NCI-H2227 (cell line): ENCODE measurements at regions not wholly inside any gene's neighbourhood (a gene's known extent, or its start where the extent isn't known, plus 50 kb on each side); places are given as distances from the start of the nearest gene placed in this dataset.
A peak's percentile ranks its signal among the peaks of the same experiment; 100 is the strongest.
"Not testable (repeated sequence)": the region's sequence is repeated elsewhere in the genome, so short reads cannot be mapped to it uniquely, and the experiment has no call there.

Source experiments
- DNase-seq: peaks from one replicate; lab custom pipeline; 2025; ENCODE audit not compliant: unreplicated experiment; lab: John Stamatoyannopoulos, UW

DNA sequence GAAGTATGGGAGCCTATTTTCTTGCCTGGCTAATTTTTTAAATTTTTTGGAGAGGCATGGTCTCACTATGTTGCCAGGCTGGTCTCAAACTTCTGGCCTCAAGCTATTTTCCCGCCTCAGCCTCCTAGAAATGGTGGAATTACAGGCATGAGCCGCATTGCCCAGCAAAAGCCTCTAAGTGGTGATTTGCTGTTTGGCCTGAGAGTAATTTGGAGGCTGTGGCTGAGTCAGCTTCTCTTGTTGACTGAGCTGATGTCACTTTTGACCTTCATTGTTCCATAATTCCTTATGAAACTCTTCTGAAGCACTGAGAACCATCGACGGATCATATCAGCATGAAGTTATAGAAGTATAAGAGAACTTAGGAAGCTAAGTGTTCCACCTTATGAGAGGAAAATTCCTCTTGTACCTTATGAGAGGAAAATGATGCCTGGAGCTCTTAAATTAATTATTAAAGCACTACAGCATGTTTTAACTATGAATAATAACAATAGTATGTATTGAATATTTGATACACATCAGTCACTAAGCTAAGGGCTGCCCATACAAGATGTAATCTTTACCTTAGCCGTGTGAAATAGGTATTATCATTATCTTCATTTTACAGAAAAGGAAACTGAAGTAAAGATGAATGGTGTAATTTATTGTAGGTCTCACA, 220.8 kb upstream of the MON1B start:
- peak; percentile 18 for DNase-seq

DNA sequence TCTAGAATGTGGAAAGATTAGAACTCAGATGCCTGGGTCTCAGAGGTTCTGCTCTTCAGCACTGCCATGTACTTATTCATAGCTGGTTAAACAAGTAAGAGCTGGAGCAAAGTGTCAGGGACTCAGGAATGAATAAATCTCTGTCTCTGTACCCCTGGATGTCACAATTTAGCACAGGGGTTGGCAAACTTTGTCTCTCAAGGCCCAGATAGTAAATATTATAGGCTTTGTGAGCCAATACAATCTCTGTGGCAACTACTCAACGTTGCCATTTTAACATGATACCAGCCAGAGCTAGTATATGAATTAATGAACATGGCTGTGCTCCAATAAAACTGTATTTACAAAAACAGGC, 220.3 kb upstream of the MON1B start:
- DNase-seq: no peak

DNA sequence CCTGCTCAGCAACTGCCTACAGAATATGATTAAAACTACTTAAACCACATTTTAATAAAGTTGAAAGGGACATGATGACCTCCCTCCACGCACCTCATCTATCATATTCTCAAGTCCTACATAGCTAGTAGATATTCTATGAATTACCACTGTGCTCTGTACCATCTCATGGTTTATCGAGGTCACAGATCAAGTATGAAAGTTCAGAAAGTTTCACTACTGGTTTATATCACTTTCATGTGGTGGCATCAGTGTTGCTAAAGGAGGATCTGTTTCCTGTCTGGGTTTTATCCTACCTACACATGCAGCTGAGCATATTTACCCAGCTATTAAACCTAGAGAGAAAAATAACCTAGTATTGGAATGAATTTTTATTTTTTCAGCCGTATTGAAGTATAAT, 214.9 kb upstream of the MON1B start:
- DNase-seq: no peak

DNA sequence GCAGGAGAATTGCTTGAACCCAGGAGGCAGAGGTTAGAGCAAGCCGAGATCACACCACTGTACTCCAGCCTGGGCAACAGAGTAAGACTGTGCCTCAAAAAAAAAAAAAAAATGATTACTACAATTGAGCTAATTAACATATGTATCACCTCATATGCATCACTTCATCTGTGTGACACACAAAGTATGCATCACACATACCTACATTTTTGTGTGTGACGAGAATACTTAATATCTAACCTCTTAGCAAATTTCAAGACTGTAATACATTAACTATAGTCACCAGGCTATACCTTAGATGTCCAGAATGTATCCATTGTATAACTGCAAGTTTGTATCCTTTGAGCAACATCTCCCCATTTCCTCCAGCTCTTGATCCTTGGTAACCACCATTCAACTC, 214.2 kb upstream of the MON1B start:
- no peak for DNase-seq

DNA sequence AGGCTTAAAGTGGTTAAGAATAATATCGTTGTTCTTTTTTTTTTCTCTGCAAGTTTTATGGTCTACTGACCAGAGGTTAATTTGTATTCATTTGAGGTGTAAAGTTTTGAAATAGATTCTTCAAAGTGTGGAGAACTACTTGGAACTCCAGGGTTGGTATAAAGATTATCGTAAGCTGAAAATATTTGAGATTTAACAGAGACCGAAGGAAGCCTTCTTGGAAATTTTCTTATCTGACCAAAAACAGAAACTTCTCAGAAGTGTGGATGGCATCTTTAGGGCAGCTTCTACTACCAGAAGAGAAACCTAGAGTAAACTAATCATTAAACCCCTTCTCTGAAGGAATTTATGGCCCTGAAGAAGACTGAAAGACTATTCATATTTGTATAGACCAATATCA, 206.8 kb upstream of the MON1B start:
- DNase-seq: no peak

DNA sequence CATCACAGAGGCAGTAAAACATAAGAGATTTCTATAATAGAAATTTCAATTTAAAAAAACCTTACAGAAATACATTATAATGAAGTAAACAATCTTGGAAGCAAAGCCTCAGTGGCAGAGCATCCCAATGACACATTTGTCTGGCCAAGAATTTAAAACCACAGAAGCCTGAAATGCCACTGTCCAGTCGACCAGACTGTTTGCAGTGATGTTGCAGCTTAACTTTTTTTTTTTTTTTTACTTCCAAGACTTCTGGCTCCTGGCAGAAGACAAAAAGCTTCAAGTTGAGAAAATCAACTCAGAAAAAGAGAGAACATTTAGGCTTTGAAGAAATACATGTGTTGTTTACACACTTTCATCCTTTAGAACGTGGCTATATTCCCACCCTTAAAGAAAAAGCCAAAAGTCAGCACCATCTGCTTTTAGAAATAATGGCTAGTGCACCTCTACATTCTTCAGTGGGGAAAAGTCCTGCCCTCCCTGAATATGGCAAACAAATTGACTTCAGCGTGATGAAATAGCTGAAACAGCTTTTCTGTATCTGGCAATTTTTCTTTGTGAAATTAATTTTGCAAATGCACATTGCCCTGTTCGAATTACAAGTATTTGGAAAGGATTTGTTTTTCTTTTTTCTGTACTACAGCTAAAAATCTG, 205.5 kb upstream of the MON1B start:
- no peak for DNase-seq

DNA sequence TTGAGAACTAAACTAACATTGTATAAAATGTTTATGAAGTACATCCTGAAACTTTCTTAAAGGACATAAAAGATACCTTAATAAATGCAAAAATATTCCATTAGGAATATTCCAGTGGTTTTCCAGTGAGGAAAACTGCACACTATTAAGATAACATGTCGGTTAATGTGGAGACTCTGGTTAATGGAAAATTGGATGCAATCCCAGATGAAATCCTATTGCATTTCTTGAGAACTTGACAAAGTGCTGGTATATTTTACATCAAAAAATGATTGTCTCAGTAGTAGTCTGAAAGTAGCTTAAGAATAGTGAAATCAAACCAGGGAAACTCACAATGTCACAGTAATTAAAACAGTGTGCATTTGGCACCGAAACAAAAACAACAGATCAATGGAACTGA, 202.5 kb upstream of the MON1B start:
- no peak for DNase-seq

DNA sequence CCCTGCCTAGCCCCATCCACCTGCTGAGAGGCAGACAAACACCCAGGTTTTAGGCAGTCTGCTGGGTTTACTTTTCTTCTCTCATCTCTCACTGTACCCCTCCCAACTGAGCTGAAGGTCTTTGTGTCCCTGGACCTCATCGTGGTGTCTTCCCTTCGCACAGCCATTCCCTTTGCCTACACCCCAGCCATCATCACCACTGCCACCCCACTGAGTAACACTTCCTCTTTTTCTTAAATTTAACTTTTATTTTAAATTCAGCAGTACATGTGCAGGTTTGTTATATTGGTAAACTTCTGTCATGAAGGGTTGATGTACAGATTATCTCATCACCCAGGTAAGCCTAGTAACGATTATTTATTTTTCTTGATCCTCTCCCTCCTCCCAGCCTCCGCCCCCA, 188.3 kb upstream of the MON1B start:
- DNase-seq: no peak

DNA sequence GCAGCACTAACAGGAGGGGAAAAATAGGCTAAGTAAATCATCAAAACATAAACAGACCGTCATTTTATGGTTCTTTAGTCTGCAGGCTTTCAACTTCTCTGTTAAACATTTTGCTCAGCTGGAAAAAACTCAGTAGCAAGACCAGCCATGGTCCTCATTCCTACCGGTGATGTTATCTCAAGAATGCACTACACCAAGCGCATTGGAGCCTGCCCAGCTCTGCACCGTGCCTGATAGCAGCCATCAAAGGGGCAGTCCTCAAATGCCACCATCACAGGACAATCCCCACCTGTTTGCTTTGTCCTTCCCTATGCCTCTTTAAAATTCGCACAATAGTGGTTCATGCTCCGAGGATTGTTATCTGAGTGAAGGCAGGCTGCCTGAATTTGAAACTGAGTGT, 181.5 kb upstream of the MON1B start:
- DNase-seq: peak; percentile 42

DNA sequence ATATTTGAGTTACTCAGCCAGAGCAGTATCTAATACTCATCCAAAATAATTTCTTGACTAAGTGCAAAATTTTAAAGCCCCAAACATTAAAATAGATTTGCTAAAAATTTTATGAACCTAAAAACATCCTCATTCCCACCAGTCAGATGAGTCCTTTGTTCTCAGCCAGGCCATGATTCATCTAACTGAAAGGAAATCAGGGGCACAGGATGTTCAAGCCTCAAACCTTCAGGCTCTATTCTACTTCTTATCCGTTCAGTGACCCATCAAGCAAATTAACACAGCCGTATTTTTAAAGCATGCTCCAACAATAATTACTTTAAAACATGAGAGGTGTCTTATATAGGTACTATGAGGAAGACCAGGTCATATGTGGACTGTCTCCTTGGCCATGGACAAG, 176.5 kb upstream of the MON1B start:
- no peak for DNase-seq

DNA sequence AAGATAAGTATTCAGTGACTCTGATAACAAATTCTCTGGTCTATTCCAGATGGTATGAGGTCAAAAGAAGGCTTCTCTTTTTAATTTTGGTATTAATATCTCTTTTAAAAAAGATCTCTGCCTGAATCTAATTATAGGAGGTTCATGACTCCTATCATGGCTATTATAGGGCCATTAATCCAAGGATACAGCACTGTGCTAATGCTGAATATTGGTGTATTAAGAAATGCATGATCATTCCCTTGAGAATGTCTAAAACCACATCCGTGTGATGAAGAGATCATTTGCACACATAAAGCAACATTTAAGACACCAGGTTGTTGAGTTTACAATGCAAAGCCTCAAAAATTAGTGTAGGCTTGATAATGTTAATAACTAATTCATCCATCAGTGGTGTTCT, 160.4 kb upstream of the MON1B start:
- DNase-seq: no peak

DNA sequence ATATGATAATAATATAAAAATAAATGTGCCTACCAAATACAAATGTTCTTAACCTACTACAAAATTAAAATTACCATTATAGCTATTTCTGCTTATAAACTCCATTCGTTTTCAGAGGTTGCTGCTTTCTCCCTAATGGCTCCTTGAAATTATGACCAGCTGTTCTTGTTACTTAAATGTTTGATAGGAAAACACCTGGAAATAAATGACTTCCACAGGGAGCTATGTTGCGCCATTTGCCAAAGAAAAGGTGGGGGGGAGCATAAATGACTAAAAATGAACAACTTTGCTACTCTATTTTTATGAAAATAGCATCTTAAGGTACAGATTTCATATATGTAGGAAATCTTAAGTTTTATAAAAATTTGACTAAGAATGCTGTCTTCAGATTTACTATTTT, 157.5 kb upstream of the MON1B start:
- no peak for DNase-seq

DNA sequence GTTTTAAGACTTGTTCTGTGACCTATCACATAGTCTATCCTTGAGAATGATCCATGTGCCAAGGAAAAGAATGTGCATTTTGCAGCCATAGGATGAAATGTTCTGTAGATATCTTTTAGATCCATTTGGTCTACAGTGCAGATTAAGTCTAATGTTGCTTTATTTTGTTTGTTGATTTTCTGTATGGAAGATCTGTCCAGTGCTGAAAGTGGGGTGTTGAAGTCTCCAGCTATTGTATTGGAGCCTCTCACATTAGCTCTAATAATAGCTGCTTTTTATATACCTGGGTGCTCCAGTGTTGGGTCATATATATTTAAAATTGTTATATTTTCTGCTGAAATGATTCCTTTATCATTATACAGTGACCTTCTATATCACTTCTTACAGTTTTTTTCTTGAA, 155.6 kb upstream of the MON1B start:
- DNase-seq: no peak

DNA sequence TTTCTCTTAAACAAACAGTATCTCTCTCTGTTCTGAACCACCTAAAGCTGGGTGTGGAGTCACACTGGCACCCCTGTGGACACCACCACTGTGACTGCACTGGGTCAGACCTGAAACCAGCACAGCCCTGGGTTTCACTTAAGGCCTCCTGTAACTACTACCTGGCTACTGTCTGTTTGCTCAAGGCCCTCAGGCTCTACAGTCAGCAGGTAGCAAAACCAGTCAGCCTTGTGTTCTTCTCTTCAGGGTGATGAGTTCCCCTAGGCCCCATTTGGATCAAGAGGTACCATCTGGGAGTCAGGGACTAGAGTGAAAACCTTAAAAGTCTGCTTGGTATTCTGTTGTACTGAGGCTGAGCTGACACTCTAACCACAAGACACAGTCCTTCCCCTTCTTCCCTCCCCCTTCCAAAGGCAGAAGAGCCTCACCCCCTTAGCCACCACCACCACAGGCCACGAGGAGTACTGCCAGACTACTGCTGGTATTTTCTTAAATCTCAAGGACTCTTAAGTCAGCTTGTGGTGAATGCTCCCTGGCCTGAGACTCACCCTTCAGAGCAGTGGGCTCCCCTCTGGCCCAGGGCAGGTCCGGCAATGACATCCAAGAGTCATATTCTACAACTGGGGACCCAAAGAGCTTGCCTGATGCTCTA, 153.2 kb upstream of the MON1B start:
- DNase-seq: no peak

DNA sequence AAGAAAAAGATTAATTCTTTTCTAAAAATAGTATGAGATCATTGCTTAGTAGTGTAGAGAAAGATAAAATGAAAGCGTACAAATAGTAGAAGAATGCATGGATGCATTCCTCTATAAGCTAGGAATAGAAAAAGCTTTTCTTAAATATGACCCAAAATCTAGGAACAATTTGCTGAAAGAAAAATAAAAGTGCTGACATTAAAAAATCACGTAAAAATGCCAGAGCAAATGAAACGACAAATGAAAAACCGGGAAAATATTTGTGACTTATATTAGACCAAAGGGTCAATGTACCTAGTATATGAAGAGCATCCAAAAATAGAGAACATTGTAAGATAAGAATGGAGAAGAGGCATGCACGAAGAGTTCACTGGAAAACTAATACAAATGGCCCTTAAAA, 149.5 kb upstream of the MON1B start:
- DNase-seq: no peak

DNA sequence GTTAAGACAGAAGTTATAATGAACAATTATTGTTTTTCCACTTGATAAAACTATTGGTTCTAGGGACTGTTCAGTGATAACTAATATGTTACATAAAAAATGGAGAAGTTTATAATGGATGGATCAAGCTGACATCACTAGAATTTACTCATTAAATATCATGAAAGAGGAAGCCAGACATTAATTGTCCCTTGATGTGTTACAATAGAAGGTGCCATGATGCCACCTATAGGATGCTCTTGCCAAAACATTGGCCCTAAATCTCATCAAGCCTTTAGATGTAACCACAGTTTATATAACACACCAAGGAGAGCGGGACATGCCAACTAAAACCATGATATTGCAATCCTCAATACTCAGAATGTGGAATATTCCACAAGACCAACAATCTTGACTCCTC, 147.9 kb upstream of the MON1B start:
- peak; percentile 27 for DNase-seq

DNA sequence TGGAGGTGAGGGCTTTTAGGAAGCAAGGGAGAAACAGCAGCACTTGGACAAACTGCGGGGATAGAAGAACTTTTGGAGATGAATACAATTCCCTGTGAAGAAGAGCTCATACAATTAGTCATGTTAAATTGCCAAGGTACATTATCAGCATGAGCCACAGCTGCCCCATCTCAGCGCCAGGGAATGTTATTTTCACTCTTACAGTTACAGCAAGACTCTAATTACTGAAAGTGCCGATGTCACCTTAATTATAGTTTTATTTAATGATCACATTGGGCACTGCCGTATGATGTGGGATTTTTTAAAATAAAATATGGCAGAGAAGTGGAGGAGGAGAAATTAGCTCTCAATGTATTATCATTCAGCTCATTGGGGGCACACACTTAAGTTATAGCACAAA, 144.8 kb upstream of the MON1B start:
- no peak for DNase-seq

DNA sequence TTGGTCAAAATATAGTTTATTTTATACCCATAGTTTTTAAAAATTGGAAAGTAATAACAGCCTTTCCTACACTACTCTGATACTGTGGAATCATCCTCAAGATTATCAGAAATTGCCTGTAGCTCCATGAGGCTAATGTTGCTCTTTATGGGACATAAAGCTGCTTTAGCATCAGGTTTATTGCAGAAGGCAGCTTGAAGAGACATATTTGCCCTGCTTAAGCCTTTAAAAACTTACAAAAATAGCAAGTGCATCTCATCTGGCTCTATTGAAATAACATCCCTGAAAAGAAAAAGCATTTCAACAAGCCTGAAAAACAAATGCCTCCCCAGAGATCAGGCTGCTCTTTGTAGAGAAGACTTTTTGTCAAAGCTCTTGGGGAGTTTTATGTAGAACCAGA, 142.9 kb upstream of the MON1B start:
- no peak for DNase-seq

DNA sequence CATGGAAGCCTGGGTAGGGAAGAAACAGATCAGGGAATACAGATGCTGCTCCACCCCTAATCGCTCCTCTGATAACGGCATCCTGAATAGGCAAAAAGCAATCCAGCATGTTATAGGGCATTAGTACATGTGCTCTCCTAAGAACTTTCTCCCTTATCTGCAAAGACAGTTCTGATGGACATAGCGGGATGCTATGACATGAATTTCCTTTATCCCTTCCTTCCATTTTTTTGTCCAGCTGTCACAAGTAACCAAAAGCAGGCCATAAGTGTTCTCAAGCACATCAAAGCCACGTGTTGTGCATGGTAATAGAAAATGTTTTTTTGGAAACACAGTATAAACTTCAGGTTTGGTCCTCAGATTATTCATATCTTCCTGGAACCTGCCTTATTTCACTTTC, 141.4 kb upstream of the MON1B start:
- no peak for DNase-seq

DNA sequence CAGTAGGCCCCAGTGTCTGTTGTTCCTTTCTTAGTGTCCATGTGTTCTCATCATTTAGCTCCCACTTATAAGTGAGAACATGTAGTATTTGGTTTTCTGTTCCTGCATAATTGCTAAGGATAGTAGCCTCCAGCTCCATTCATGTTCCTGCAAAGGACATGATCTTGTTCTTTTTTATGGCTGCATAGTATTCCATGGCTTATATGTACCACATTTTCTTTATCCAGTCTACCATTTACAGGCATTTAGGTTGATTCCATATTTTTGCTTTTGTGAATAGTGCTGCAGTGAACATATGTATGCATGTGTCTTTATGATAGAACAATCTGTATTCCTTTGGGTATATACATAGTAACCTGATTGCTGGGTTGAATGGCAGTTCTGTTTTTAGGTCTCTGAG, 134.4 kb upstream of the MON1B start:
- DNase-seq: not testable (repeated sequence)

DNA sequence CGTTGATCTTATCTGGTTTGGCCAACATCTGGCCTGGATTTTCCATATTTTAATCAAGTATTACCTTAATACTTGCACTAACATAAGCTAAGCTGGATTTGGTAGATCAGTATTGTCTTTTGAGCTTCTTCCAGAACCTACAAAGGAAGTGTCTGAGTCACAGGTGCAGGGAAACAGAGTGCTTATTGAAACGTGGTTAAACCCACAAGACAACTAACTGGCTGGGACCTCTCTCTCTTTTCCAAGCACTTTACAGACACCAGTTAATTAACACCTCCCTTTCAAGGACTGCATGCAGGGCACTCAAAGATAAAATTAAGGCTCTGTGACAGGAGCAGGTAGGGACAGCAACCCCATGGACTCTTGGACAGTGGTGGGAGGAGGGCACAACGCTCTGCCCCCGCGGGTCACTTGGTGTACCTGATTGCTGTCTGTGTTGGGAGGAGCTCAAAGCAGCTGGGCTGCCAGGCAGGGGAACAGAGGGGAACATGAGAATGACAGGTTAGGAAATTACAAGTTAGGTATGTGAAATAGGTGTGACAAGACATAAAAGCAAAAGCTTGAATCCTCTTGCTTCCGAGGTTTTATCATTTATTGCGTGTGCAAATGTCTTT, 133.7 kb upstream of the MON1B start:
- peak; percentile 58 for DNase-seq

DNA sequence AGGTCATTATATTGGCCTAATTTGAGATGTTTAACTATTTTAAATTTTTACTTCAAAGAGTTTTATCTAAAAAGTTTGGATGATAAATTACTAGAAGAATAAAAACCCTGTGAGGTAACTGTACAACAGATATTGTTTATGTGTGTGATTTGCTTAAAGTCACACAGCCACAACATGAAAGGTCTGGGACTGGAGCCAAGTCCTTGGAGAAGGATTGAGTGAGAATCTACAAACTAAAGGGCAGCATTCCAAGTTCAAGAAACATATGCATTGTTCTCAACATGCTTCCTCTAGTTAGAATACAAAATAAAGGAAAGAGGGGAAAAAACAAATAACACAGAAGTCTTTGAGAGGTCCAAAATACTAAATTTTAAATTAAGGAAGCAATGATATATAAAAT, 131.5 kb upstream of the MON1B start:
- no peak for DNase-seq
